IPS-NIHi7 (cell line): ENCODE measurements at regions not wholly inside any gene's neighbourhood (a gene's known extent, or its start where the extent isn't known, plus 50 kb on each side); places are given as distances from the start of the nearest gene placed in this dataset.

Experiments used
- DNase-seq: peaks from one replicate; pipeline ENCODE4 v3.0.0; 2012; ENCODE audit warnings: mixed read lengths; ENCODE audit errors: extremely low spot score

GRCh38 chr22:44423556-44424358 is 74.3 kb downstream of the RTL6 start:
- DNase-seq = no peak

DNA sequence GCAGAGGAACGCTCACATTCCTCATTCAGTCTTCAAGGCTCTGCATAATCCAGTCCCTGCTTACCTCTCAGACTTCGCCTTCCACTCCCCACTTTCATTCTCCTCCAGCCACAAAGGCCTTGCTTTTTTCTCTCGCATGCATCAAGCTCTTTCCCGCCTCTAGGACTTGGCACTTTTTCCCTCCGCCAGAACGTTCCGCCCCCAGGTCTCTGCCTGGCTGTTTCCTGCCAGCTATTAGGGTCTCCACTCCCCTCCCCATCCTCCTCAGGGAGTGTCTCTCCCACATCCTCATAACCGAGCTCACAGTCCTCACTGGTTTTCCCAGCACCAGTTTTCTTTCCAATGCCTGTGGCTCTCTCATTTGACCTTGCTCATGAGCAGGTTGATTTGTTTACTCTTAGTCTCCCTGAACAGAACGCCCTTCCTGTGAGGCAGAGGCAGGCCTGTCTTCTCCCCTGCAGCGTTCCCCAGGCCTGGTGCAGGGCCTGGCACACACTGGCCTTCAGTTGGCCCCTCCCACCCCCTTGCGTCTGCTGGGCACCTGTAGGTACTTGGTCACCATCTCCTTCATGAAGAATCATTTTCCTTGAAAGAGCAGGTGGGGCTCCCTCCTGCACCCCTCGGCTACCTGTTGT is 75.2 kb downstream of the RTL6 start:
- no peak for DNase-seq

DNA sequence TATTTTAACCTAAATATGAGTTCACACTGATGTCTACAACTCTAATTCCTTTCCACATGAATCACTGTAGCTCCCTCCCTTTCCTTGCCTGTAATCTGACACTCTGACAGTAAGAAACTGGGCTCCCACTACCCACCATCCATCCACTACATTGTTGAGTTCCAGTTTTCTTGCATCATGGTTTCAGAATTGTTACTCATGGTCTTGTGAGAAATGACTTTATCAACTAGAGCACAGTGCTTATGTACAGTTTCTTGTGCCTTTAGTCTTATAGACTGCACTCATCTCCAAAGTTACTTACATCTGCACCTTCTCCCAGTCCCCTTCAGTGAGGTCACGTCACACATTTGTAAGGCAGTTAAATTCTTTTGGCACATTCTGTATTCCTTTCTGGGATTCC is 78.6 kb downstream of the RTL6 start:
- DNase-seq = no peak

- no peak for DNase-seq
These were observed 84.8 kb downstream of the RTL6 start for GRCh38 chr22:44413211-44413610.

GRCh38 chr22:44412136-44412731 is 85.8 kb downstream of the RTL6 start:
- no peak for DNase-seq

- no peak for DNase-seq
These were observed 86.6 kb downstream of the RTL6 start for GRCh38 chr22:44411226-44412135.

DNA sequence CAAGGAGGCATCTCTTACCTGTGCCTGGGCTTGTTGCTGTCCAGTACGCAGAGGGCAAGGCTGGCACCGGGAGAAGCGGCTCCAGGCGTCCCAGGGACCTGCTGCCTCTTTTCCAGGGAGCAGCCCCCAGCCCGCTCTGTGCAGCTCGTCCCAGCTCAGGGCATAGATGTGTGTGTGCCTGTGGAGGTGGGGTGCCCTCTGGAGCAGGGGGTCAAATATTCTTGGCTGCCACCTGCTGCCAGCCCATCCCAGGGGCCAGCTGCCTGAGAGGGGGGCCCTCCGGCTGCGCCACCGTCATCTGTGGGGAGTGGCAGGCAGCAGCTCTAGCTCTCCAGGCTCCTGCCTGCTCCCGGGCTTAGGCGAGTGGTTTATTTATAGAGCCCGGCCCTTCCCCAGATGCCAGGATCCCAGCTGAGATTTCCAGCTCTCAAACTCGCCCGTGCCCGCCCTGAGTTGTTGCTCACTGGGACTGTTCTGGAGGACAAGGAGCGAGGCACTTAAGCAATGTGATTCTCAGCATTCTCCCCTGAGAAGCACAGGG is 87.5 kb downstream of the RTL6 start:
- no peak for DNase-seq

- no peak for DNase-seq
These were observed 88.1 kb downstream of the RTL6 start for GRCh38 chr22:44409974-44410316.

- no peak for DNase-seq
These were observed 88.6 kb downstream of the RTL6 start for GRCh38 chr22:44409211-44409973.

DNA sequence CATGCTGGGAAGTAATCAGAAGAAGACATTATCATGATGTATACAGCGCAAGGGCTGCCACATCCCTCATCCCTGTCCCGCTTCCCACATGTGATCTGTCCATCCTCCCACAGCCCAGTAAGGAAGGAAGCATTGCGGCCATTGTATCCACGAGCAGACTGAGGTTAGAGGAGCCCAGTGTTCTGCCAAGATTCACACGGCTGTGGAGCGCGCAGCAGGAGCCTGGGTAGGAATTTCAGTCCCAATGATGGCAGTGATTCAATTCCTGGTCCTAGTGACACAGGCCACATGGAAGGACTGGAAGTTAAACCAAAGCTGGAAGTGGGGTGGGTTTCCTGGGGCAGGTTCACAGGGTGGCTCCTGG is 89.2 kb downstream of the RTL6 start:
- no peak for DNase-seq

DNA sequence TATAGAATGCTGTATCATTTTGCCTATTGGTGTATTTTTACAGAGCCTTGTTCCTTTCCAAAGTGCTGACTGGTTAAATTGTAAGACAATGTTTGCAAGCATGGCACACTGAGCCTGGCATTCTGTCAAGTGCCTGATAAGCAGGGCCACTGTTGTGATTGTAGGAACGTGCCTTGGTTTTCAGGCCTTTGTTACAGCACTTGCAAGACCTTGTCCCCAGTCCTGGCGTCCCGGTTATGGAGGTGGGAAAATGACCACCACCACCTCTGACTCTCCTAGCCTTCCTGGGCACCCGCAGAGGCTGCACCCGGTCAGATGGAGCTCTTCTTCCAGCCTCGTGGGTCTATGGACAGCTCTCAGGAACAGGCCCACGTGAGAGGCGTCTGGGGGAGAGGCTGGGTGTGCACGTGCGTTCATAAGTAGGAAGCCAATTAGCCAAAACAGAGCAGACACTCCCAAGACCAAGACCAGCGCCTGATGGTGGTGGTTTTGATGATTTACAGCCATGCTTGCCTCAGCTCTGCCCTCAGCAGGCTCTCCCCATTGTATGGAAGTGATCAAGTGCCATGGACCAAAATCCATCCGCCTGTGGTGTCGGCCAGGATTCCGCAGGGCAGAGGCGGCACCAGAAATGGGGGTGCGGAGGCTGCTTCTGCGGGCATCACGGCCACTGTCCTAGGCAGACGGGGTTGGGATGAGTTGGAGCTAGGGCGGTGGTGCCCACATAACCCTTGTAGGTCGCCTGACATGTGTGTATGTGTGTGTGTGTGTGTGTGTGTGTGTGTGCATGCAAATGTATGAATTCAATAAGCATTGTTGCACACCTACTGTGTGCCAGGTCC is 89.8 kb downstream of the RTL6 start:
- DNase-seq = no peak

DNA sequence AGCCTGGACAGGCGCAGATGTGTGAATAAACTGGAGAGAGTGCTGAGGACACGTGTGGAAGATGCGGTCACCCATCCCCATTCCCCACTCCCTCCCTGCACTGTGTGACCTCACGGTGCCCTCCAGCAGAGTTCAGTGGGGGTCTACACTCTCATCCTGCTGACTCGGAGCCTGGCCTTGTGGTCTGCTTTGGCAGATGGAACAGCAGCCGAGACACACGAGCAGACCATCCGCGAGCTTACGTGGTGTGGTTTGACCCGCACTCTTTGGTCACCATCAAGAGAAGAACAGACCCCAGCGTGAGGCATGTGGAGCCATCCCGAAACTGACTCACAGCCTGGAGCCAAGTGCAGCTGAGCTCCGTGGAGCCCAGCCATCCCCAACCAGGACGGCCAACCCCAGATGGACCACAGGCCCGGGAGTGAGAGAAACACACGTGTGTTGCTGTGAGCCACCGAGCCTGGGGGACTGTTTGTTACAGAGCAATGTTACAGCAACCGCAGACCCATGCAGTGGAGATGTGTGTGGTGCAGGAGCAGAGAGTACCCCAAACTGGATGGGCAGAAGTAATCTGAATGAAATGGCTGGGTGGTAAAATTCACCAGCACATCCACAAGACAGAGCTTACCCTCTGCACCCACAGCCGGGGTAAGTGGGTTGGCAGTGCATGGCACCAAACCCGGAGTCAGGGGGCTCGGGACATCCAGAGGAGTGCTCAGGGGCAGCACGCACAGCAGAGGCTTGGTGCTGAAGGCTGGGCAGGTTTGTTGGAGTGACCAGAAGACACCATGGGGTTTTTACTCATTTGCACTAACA is 90.7 kb downstream of the RTL6 start:
- DNase-seq = no peak

- peak; percentile 51 for DNase-seq
These were observed 91.5 kb downstream of the RTL6 start for GRCh38 chr22:44406341-44407170.

DNA sequence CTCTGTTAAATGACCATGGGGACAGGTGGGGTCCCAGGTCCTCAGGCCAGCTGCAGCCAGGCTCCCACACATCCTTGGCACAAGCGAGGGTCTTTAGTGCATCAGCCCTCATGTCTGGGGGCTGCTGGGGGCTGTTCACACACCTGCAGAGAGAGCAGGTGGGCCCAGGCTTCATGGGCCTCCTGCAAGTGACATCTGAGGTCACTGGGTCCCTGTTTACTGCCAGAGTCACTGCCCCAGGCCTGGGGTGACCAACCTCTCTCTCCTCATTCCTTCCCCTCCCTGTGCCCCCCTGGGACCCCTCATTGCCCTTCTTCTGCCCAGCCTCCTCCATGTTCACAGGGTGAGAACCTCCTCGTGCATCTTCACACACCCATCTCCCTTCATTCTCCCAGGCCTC is 92.4 kb downstream of the RTL6 start:
- no peak for DNase-seq

GRCh38 chr22:44404341-44405020 is 91.7 kb upstream of the SHISAL1 start:
- DNase-seq = no peak

DNA sequence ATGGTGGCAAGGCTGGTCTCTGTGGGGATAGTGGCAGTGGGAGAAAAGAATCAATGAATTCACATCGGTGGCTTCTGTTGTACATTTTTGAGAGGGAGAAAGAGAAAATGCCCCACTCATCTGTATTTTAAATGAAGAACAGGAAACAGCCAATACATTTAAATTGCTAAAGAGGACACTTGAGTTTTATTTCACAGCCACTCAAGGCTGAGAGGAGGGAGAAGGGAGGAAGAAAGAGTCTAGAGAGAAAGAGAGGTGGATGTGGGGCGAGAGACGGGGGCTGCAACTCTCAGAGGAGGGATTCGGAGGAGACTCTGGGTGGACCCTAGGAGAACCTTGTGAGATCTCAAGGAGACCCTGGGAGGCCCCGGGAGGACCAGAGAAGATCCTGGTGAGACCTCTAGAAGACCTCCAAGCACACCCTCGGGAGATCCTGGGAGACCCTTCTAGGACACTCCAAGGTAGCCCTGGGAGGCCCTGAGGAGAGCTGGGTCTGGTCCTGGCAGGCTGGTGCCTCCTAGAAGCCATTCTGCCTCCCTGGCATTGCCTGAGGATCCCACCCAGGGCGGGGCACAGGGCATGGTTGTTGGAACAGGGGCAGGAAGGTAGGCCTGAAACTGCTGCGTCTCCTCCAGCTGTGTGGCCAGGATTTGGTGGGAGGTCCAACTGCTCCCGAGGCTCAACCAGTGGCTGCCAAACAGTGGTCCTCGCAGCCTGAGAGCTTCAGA is 91.0 kb upstream of the SHISAL1 start:
- no peak for DNase-seq

- no peak for DNase-seq
These were observed 90.4 kb upstream of the SHISAL1 start for GRCh38 chr22:44403166-44403565.
